ENCODE measurements at regions not wholly inside any gene's neighbourhood (a gene's known extent, or its start where the extent isn't known, plus 50 kb on each side); places are given as distances from the start of the nearest gene placed in this dataset.

DNA sequence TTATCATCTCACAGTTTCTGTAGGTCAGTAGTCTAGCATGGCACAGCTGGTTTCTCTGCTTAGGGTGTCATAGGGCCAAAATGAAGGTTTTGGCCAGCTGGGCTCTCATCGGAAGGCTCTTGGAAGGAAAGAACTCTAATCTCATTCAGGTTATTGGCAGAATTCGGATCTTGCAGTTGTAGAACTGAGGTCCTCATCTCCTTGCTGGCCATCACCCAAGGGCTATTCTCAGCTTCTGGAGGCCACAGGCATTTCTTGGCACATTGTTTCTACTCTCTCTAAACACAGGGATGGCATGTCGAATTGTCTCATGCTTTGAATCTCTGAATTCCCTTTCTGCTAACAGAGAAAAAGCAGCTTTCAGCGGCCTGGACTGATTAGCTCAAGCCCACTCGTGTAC, 258.0 kb upstream of the SMARCA2 start:
- no peak for DNase-seq (ENCODE audit: low read depth in 2 of 2)

GRCh38 chr9:1759009-1759408, 256.1 kb upstream of the SMARCA2 start:
- DNase-seq (ENCODE audit: low read depth in 2 of 2), result no peak

DNA sequence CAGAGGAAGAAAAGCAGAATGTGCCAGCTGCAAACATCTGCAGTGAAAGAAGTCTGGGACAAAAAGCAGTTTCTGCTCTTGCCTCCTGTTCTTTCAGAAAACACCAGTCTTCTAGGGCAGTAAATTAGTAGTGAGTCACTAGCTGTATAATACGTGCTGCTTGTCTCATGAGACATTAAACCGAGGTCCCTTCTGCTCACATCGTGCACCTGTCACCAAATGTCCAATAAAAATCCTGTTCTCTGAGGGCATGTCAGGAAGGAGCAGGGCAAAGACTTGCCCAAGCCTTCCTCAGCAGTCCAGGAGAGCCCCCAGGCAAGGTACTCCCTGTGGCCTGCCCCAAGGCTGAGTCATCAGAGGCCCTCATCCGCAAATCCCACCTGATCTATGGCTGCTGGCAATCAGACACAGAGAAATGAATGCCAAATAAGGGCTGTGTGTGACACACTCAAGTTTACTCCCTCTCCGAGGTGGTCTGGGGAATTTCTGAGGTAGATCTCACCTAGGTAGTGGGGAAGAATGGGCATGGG, 255.3 kb upstream of the SMARCA2 start:
- no peak for DNase-seq (ENCODE audit: low read depth in 2 of 2)

DNA sequence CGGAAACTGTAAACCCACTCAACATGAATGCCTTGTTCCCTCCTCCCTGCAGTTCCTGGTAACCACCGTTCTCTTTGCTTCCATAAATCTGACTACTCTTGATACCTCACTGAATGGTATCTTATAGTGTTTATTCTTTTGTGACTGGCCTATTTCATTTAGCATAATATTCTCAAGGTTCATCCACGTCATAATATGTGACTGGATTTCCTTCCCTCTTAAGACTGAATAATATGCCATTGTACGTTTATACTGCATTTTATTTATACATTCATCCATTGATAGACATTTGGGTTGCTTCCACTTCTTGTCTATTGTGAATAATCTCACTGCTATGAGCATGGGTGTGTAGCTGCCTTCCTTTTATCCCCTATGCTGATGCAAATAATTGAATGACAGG, 253.3 kb upstream of the SMARCA2 start:
- no peak for DNase-seq (ENCODE audit: low read depth in 2 of 2)

DNA sequence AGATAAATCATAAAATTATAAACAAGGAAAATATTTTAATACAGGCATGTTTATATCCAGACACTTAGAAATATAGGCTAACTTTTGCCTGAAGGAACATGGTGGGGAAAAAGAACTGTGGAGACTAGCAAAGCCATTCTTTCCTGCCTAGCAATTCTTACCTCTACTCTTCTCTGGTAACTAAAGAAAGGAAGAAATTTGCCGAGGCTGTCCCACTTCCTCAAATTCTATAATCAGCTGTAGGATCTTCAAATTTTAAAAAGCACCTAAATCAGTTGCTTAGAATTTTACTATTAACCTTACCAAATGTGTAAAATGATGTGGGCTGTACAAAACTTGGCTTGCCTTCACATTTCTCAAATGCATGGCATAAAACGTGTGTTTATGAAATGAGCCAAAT, 249.1 kb upstream of the SMARCA2 start:
- no peak for DNase-seq (ENCODE audit: low read depth in 2 of 2)

DNA sequence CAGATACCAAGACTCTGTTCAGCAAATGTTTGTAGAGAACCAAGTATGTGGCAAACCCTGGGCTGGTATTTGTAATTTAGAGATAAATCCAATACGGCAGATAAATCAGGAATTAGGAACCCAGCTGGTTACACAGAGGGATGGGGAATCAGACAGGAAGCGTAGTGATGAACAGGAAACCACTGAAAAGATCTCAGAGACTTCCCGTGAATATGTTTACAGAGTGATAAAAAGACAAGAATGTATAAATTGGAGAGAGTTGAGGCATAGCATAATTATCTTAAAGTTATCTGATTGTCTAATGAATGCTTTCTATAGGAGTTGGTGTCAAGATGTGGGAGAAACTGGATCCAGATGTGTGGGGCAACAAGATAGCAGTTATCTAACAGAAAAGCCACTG, 246.6 kb upstream of the SMARCA2 start:
- no peak for DNase-seq (ENCODE audit: low read depth in 2 of 2)

DNA sequence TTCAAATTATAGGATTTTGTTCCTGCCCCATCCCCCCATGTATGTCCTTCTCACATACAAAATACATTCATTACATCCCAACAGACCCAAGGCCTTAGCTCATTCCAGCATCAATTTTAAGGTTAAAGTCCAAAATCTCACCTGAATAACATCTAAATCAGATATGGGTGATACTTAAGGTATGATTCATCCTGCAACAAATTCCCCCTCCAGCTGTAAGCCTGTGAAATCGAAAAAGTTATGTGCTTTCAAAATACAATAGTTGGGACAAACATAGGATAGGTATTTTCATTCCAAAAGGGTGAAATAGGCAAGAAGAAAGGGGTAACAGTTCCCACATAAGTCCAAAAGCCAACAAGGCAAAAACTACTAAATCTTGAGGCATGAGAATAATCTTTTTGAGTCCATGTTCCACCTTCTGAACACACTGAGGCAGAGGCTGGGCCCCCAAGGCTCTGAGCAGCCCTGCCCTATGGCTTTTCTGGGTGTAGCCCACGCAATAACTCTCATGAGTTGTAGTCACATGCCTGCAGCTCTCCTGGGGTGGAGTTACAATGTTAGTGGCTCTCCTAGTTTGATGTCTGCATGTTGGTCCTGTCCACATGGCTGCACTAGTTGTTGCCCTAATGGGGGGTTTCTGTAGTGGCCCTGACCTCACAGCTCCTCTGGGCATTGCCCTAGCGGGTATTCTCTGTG, 243.9 kb upstream of the SMARCA2 start:
- DNase-seq (ENCODE audit: low read depth in 2 of 2), result no peak

GRCh38 chr9:1775230-1775629, 239.9 kb upstream of the SMARCA2 start:
- no peak for DNase-seq (ENCODE audit: low read depth in 2 of 2)

GRCh38 chr9:1776668-1777067, 238.5 kb upstream of the SMARCA2 start:
- DNase-seq (ENCODE audit: low read depth in 2 of 2), result no peak

GRCh38 chr9:1791191-1791590, 224.0 kb upstream of the SMARCA2 start:
- DNase-seq (ENCODE audit: low read depth in 2 of 2), result no peak

DNA sequence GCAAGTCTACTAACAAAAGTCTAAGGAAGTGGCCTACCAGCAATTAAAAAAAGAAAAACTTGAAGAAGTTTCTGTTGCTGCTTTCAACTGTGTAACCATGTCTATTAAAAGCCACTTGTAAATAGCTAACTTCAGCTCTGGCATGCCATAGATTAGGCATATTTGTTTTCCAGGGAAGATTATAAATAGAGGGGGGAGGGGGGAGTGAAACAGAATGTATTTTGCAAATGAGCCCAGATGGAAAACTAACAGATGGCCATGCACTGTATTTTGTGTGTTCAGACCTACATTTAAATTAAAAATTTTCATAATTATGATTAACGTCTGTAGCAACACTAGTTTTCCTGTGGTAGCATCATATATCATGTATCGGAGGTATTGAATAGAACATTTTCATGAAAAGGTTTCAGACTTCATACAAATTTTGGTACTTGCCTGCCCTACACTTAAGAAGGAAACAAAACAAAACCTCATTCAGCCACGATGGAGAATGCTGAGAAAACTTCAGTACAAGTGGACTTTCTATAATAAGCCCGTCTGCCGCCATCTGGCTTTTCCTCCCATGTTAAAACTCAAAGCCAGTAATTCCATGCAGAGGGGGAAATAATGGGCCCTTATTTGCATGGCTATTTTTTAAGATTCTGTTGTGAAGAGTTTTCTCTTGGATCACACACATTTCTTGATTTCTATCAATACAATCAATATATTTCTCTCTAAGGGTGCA, 220.4 kb upstream of the SMARCA2 start:
- no peak for DNase-seq (ENCODE audit: low read depth in 2 of 2)

- DNase-seq (ENCODE audit: low read depth in 2 of 2), result no peak
Observed at GRCh38 chr9:1804128-1804865, 210.8 kb upstream of the SMARCA2 start.

DNA sequence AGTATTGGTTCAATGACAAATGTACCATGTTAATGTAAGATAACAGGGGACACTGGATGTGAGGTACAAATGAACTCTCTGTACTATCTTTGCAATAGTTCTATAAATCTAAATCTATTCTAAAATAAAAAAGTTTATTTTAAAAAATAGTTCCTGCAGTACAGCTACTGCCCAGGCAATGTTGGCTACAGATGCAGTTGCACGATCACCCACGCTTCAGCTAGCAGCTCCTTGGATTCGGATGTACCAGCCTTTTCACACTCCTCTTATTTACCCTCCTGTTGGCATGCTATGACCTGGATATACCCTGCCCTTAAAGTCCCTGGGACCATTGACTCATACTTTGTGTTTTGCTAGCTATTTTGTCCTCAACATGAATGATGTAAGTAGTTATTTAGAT, 185.4 kb upstream of the SMARCA2 start:
- no peak for DNase-seq (ENCODE audit: low read depth in 2 of 2)

- DNase-seq (ENCODE audit: low read depth in 2 of 2), result no peak
Observed at GRCh38 chr9:1832960-1833359, 182.2 kb upstream of the SMARCA2 start.

DNA sequence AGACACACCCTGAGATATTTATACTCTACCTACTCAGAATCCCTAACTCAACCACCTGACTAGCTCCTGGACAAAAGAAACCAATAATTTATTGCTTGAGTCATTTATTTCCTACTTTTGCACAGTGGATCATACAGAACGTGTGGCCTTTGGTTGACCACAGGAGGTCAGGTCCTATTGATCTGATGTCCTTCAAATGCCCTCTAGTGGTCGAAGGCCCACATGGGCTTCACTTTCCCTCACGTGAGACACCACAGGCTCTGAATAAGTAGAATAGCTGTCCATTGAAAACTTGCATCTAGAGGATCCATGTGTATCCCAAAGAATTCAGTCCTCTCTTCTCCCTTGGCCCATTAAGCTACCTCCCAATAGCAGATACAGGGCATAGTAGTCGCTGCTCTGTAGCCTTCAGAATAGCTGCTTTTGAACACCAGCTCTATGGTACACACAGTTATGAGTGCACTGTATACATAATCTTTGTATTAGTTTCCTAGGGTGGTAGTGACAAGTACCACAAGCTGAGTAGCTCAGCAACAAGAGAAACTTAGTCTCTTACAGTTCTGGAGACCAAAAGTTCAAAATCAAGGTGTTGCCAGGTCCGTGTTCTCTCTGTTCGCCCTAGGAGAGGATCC, 177.6 kb upstream of the SMARCA2 start:
- no peak for DNase-seq (ENCODE audit: low read depth in 2 of 2)

DNA sequence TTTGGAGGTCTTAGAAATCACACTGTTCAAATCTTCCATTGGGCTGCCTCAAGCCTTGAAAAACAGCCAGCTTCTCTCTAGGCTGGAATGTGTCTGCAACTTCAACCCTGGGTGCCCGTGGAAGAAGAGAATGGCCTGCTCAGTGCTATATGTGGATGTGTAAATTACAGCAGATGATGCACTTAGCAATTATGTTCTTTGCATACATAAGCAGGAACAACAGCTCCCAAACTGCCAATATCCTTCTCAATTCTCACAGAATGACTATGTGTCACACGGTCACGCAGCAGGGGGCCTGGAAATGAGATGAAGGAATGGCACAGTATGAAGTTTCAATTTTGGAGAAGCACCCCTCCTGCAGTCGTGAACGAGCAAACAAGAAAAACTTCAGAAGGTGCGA, 175.2 kb upstream of the SMARCA2 start:
- no peak for DNase-seq (ENCODE audit: low read depth in 2 of 2)

DNA sequence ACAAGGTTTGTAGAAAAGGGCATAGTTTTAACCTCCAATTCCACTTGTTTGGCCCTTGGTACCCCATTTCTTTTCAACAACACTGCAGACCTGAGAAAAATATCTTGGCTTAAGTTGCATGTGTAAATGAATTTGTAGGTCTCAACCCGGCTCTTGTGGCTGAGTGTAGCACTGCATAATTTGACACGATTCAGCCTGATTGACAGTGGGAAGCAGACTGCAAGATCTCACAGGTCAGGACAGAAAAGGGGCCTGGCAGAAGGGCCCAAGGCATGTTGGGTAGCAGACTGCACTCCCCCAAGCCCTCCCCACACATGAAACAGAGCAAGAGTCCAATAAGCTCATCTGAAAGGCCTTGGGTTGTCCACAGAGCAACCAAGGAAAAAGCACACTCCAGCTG, 169.7 kb upstream of the SMARCA2 start:
- DNase-seq (ENCODE audit: low read depth in 2 of 2), result no peak

DNA sequence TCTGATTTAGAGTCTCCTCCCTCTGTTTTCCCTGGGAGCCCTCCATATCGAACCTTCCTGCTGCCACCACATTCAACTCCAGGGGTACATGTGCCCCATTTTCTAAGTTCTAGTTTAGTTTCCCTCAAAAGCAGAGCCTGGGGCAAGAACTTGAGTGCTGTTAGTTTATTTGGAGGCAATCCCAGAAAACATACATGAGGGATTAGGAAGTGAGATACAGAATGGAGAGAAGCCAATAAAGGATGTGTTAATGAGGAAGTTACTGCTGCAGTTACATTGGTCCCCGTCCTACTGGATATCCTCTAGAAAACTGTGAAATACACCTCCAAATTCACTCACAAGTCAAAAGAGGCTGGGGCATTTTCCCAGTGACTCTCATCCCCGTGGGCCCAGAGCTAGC, 159.4 kb upstream of the SMARCA2 start:
- DNase-seq (ENCODE audit: low read depth in 2 of 2), result no peak

GRCh38 chr9:1857808-1858207, 157.3 kb upstream of the SMARCA2 start:
- DNase-seq (ENCODE audit: low read depth in 2 of 2), result no peak

GRCh38 chr9:1869843-1870242, 145.3 kb upstream of the SMARCA2 start:
- DNase-seq (ENCODE audit: low read depth in 2 of 2), result no peak

DNA sequence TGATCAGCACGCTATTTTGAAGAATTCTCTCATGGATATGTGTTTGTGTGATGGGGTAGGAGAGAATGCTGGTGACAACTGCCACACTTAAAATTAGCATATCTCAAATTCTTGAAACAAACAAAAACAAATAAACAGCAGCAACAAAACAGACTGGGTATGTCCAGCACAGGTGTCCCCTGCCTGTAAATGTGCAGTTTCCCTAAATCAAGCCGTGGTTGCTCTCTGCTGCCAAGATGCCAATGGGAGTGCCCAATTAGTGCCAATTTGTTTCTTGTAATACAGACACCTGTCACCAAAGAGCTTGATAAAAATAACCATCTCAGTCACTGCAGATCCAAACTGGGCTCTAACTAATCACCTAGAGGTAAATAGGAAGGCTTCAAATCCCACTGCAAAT, 144.2 kb upstream of the SMARCA2 start:
- DNase-seq (ENCODE audit: low read depth in 2 of 2), result no peak
